Neural cell (in vitro differentiated cells): ENCODE measurements at regions not wholly inside any gene's neighbourhood (a gene's known extent, or its start where the extent isn't known, plus 50 kb on each side); places are given as distances from the start of the nearest gene placed in this dataset.

ENCODE experiments used
- H2AFZ ChIP-seq: fragments of 200-600, 300-800 bp; sonication (generic), shearing (Covaris generic); 2 replicates; pipeline ENCODE4 v1.6.0; 2014; ENCODE audit warnings: low read depth, mild to moderate bottlenecking, antibody characterized with exemption, low read length, moderate library complexity
- H3F3A ChIP-seq: fragments of 200-600 bp; shearing (Covaris generic); 2 replicates; pipeline ENCODE4 v1.6.1; 2016; ENCODE audit warnings: mild to moderate bottlenecking, moderate library complexity, mixed read lengths, antibody characterized with exemption, low read length; ENCODE audit not compliant: insufficient read depth, poor library complexity, severe bottlenecking
- H3K27ac ChIP-seq: fragments of 200-600, 300-800 bp; sonication (generic), shearing (Covaris generic); 2 replicates; pipeline ENCODE4 v1.5.1; 2014; ENCODE audit warnings: mild to moderate bottlenecking, low read length, moderate library complexity
- H3K27me3 ChIP-seq: fragments of 300-800, 200-600 bp; sonication (generic), shearing (Covaris generic); 2 replicates; pipeline ENCODE4 v1.6.0; 2014; ENCODE audit warnings: mild to moderate bottlenecking, low read depth, low read length, moderate library complexity; ENCODE audit not compliant: insufficient read depth
- H3K36me3 ChIP-seq: fragments of 300-800, 200-600 bp; sonication (generic), shearing (Covaris generic); 2 replicates; pipeline ENCODE4 v1.5.1; 2014; ENCODE audit warnings: mild to moderate bottlenecking, antibody characterized with exemption, low read length, moderate library complexity; ENCODE audit not compliant: insufficient read depth
- H3K4me2 ChIP-seq: fragments of 300-800, 200-600 bp; sonication (generic), shearing (Covaris generic); 2 replicates; pipeline ENCODE4 v1.6.0; 2014; ENCODE audit warnings: mild to moderate bottlenecking, low read length
- H3K4me3 ChIP-seq: fragments of 300-800, 200-600 bp; sonication (generic), shearing (Covaris generic); 2 replicates; pipeline ENCODE4 v1.5.1; 2014; ENCODE audit warnings: mild to moderate bottlenecking, low read length, moderate library complexity
- H3K79me2 ChIP-seq: fragments of 200-600 bp; shearing (Covaris generic); replicated peaks from 2 replicates; pipeline ENCODE4 v1.6.0; 2014; ENCODE audit warnings: mild to moderate bottlenecking, low read length, moderate library complexity; ENCODE audit not compliant: insufficient read depth
- H3K9ac ChIP-seq: fragments of 300-800, 200-600 bp; sonication (generic), shearing (Covaris generic); 2 replicates; pipeline ENCODE4 v1.6.1; 2016; ENCODE audit warnings: mild to moderate bottlenecking, low read length, mixed read lengths
- H3K9me2 ChIP-seq: fragments of 200-600 bp; shearing (Covaris generic); 2 replicates; pipeline ENCODE4 v1.6.1; 2016; ENCODE audit warnings: mild to moderate bottlenecking, low read length, mixed read lengths; ENCODE audit not compliant: insufficient read depth
- H3K9me3 ChIP-seq: fragments of 200-600, 300-800 bp; sonication (generic), shearing (Covaris generic); 2 replicates; pipeline ENCODE4 v1.6.1; 2016; ENCODE audit warnings: mild to moderate bottlenecking, mixed run types, low read length, moderate library complexity, mixed read lengths
- H4K20me1 ChIP-seq: fragments of 200-600 bp; shearing (Covaris generic); 2 replicates; pipeline ENCODE4 v1.6.1; 2016; ENCODE audit warnings: mild to moderate bottlenecking, mixed run types; ENCODE audit not compliant: insufficient read depth
- EP300 ChIP-seq: fragments of 450-650 bp; conservative IDR thresholded peaks from 2 replicates; pipeline ENCODE4 v1.6.1; 2014; ENCODE audit warnings: antibody characterized with exemption, mild to moderate bottlenecking, moderate library complexity; ENCODE audit not compliant: poor library complexity, severe bottlenecking
- EZH2 ChIP-seq: fragments of 200-600, 300-800 bp; shearing (Covaris generic), sonication (generic); IDR thresholded peaks from 2 replicates; pipeline ENCODE4 v1.6.1; 2014; ENCODE audit warnings: antibody characterized with exemption, low read length, borderline replicate concordance, mild to moderate bottlenecking; ENCODE audit not compliant: insufficient read depth, poor library complexity, severe bottlenecking
- MXI1 ChIP-seq: fragments of 450-650 bp; conservative IDR thresholded peaks from 2 replicates; pipeline ENCODE4 v1.6.1; 2014; ENCODE audit warnings: antibody characterized with exemption, mild to moderate bottlenecking; ENCODE audit not compliant: poor library complexity, severe bottlenecking
- POLR2AphosphoS5 ChIP-seq: IDR thresholded peaks from 2 replicates; pipeline ENCODE4 v1.6.1; 2012
- RAD21 ChIP-seq: fragments of 450-650 bp; conservative IDR thresholded peaks from 2 replicates; pipeline ENCODE4 v1.6.1; 2014; ENCODE audit warnings: antibody characterized with exemption, mild to moderate bottlenecking, moderate library complexity
- SMC3 ChIP-seq: fragments of 450-650 bp; conservative IDR thresholded peaks from 2 replicates; pipeline ENCODE4 v1.6.1; 2014; ENCODE audit warnings: antibody characterized with exemption, mild to moderate bottlenecking, moderate library complexity; ENCODE audit not compliant: poor library complexity
- TAF1 ChIP-seq: IDR thresholded peaks from 2 replicates; pipeline ENCODE4 v1.6.1; 2012; ENCODE audit warnings: low read depth
- TF ChIP-seq, protein P1 (sequence below): fragments of 450-650 bp; IDR thresholded peaks from 2 replicates; pipeline ENCODE4 v1.5.1; 2014; ENCODE audit warnings: antibody characterized with exemption, mild to moderate bottlenecking, moderate library complexity; ENCODE audit not compliant: poor library complexity, severe bottlenecking
- TF ChIP-seq, protein P2 (sequence below): IDR thresholded peaks from 2 replicates; pipeline ENCODE4 v1.6.1; 2012; ENCODE audit warnings: borderline replicate concordance

DNA sequence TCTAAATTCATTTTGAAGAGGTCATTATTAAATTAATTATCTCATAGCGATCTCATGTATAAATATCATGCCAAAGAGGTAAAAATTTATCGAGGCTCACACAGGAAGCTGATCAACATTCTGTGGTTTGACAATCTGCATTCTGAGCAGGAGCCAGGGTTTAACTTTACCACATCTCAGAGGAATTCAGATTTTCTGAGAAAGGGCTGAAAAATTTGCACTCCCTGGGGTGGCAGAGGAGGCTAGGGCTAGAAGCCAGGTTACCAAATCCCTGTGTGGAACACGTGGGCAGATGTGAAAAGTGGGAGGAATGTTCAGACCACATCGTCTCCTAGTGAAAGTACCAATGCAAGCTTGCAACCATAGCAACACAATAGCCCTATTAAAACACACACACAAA is 63.5 kb upstream of the CTLA4 start:
- no peaks in the 10 kb centered on the region for H3K27me3 ChIP-seq
- no peak overlapping the region for H3K9ac ChIP-seq
- no peak overlapping the region for H3K4me2 ChIP-seq
- H3K9me3 ChIP-seq = no peaks in the 10 kb centered on the region
- H3K4me3 ChIP-seq = no peak overlapping the region
- H4K20me1 ChIP-seq = no peaks in the 10 kb centered on the region
- H3K9me2 ChIP-seq = no peaks in the 10 kb centered on the region
- no peak overlapping the region for H3K27ac ChIP-seq
- H2AFZ ChIP-seq = no peak overlapping the region
- no peaks in the 10 kb centered on the region for H3K79me2 ChIP-seq
- no peaks in the 10 kb centered on the region for H3F3A ChIP-seq
- H3K36me3 ChIP-seq = no peaks in the 10 kb centered on the region
- no peak for TF ChIP-seq SMC3
- TF ChIP-seq, protein P1, sequence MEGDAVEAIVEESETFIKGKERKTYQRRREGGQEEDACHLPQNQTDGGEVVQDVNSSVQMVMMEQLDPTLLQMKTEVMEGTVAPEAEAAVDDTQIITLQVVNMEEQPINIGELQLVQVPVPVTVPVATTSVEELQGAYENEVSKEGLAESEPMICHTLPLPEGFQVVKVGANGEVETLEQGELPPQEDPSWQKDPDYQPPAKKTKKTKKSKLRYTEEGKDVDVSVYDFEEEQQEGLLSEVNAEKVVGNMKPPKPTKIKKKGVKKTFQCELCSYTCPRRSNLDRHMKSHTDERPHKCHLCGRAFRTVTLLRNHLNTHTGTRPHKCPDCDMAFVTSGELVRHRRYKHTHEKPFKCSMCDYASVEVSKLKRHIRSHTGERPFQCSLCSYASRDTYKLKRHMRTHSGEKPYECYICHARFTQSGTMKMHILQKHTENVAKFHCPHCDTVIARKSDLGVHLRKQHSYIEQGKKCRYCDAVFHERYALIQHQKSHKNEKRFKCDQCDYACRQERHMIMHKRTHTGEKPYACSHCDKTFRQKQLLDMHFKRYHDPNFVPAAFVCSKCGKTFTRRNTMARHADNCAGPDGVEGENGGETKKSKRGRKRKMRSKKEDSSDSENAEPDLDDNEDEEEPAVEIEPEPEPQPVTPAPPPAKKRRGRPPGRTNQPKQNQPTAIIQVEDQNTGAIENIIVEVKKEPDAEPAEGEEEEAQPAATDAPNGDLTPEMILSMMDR = no peak
- TF ChIP-seq EZH2 = no peak
- no peak for TF ChIP-seq RAD21
- TF ChIP-seq, protein P2, sequence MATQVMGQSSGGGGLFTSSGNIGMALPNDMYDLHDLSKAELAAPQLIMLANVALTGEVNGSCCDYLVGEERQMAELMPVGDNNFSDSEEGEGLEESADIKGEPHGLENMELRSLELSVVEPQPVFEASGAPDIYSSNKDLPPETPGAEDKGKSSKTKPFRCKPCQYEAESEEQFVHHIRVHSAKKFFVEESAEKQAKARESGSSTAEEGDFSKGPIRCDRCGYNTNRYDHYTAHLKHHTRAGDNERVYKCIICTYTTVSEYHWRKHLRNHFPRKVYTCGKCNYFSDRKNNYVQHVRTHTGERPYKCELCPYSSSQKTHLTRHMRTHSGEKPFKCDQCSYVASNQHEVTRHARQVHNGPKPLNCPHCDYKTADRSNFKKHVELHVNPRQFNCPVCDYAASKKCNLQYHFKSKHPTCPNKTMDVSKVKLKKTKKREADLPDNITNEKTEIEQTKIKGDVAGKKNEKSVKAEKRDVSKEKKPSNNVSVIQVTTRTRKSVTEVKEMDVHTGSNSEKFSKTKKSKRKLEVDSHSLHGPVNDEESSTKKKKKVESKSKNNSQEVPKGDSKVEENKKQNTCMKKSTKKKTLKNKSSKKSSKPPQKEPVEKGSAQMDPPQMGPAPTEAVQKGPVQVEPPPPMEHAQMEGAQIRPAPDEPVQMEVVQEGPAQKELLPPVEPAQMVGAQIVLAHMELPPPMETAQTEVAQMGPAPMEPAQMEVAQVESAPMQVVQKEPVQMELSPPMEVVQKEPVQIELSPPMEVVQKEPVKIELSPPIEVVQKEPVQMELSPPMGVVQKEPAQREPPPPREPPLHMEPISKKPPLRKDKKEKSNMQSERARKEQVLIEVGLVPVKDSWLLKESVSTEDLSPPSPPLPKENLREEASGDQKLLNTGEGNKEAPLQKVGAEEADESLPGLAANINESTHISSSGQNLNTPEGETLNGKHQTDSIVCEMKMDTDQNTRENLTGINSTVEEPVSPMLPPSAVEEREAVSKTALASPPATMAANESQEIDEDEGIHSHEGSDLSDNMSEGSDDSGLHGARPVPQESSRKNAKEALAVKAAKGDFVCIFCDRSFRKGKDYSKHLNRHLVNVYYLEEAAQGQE = no peak
- TF ChIP-seq TAF1 = no peak
- no peak for TF ChIP-seq EP300
- no peak for TF ChIP-seq POLR2AphosphoS5
- TF ChIP-seq MXI1 = no peak

DNA sequence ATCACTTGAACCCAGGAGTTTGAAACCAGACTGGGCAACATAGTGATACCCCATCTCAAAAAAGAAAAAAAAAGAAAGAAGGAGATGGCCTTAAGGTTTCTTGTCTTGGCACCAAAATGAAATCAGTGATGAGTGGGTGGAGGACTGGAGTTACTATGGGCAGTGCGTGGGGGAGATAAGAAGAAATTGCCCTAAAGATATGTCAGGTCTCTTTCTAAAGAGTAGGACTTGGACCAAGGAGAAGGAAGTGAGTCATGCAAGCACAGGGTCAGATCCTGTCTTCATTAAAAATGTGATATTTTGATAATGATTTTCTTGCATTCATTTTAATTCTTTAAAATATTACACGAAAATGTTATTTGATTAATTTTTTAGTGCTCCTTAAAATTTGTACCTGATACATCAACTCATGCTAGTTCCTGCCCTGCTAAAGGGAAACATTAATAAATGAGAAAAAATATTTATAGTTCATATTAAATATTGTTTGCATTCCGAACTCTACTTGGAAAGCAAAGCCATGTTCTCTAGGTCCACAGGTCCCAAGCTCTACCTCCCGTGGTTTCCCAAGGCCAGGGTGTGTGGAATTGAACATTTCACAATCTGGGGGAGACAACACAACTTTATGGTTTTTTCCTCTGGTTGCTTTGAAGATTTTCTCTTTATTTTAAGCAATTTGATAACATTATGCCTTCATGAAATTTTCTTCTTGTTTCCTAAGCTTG is 62.6 kb upstream of the CTLA4 start:
- Histone ChIP-seq H3K27ac (no peak overlapping the region), H4K20me1 (no peaks in the 10 kb centered on the region), H3K9me3 (no peaks in the 10 kb centered on the region), H3K9me2 (no peaks in the 10 kb centered on the region), H3K4me2 (no peak overlapping the region), H3K36me3 (no peaks in the 10 kb centered on the region), H2AFZ (no peak overlapping the region), H3K9ac (no peak overlapping the region), H3K4me3 (no peak overlapping the region), H3K27me3 (no peaks in the 10 kb centered on the region), H3F3A (no peaks in the 10 kb centered on the region), H3K79me2 (no peaks in the 10 kb centered on the region)
- TF ChIP-seq EZH2 (no peak), TAF1 (no peak), RAD21 (no peak), SMC3 (no peak), MXI1 (no peak), POLR2AphosphoS5 (no peak), EP300 (no peak)
- TF ChIP-seq, protein P1 = no peak
- TF ChIP-seq, protein P2 = no peak
